SK-N-MC (cell line): ENCODE measurements at regions not wholly inside any gene's neighbourhood (a gene's known extent, or its start where the extent isn't known, plus 50 kb on each side); places are given as distances from the start of the nearest gene placed in this dataset.

Source experiments
- EZH2 ChIP-seq: fragments of 200-600 bp; sonication (generic); IDR thresholded peaks from one replicate; pipeline ENCODE4 v1.6.1; 2017; ENCODE audit warnings: antibody characterized with exemption
- POLR2AphosphoS5 ChIP-seq: IDR thresholded peaks from 2 replicates; pipeline ENCODE4 v1.6.1; 2012; ENCODE audit warnings: mild to moderate bottlenecking, low read depth, low read length, borderline replicate concordance

DNA sequence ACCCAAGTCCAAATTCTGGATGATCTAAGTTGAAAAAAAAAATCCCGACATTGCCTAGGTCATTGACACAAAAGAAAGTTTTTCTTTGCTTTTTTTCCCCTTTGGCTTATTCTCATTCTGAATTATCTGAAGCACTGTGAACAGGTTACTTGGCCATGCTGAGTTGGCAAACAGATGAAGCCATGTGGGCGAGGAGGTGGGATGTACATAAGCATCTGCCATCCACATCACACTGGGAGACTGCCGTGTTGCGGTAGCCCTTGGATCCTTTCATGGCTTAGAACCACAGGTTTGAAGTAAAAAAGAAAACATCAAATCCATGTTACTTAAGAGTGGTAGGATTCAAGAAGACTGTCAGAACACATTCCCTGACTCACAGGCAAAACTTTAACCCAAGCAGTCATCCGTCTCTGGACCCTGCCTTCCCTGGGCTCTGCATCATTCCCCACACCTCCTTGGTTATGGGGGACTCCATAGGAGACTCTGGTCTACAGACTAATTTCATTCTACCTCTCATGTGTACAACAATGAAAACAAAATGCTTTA lies 242.5 kb upstream of the SERP2 start:
- TF ChIP-seq POLR2AphosphoS5 (no peak), EZH2 (no peak)
